Vagina (tissue), 2 donors: ENCODE measurements at regions not wholly inside any gene's neighbourhood (a gene's known extent, or its start where the extent isn't known, plus 50 kb on each side); places are given as distances from the start of the nearest gene placed in this dataset.

Source experiments
- POLR2A ChIP-seq, 2 donors: fragments of 450-650 bp; IDR thresholded peaks; one replicate each; pipeline ENCODE4 v1.6.1; 2017; ENCODE audit warnings: antibody characterized with exemption in 2 of 2, mild to moderate bottlenecking in 2 of 2, moderate library complexity in 2 of 2
- POLR2AphosphoS5 ChIP-seq, 2 donors: sonication (generic); formaldehyde crosslinking; IDR thresholded peaks; one replicate each; pipeline ENCODE4 v1.9.0; 2017; ENCODE audit warnings: antibody characterized with exemption in 2 of 2, mild to moderate bottlenecking in 2 of 2, low read depth in 1 of 2; ENCODE audit not compliant: insufficient read depth in 1 of 2
- TF ChIP-seq, protein P1 (sequence below), 3 experiments: fragments of 450-650 bp in 2 of 3; fragments of 200-600 bp in 1 of 3; sonication (generic) in 1 of 3; IDR thresholded peaks; one replicate each; pipeline ENCODE4 v1.5.1; 2017 to 2019; ENCODE audit warnings: antibody characterized with exemption in 3 of 3, mild to moderate bottlenecking in 2 of 3, moderate library complexity in 2 of 3

DNA sequence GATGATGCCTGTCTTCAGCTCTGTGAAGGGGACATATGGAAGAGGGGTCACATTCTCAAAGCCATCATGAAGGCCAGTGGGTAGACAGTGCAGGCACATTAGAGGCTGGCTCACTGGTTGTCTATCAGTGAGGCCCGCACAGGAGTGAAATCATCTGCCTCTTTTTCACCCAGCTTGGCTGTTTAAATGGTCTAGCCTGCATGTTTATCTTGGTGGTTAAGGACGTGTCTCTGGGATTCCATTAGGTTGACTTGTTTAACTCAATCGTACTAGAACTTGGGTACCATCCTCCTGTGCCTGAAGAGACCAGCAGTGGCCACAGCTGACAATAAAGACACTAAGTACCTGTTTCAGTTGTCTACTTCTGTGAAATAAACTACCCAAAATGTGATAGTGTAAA, 219.3 kb downstream of the PLPP3 start:
- TF ChIP-seq, protein P1, sequence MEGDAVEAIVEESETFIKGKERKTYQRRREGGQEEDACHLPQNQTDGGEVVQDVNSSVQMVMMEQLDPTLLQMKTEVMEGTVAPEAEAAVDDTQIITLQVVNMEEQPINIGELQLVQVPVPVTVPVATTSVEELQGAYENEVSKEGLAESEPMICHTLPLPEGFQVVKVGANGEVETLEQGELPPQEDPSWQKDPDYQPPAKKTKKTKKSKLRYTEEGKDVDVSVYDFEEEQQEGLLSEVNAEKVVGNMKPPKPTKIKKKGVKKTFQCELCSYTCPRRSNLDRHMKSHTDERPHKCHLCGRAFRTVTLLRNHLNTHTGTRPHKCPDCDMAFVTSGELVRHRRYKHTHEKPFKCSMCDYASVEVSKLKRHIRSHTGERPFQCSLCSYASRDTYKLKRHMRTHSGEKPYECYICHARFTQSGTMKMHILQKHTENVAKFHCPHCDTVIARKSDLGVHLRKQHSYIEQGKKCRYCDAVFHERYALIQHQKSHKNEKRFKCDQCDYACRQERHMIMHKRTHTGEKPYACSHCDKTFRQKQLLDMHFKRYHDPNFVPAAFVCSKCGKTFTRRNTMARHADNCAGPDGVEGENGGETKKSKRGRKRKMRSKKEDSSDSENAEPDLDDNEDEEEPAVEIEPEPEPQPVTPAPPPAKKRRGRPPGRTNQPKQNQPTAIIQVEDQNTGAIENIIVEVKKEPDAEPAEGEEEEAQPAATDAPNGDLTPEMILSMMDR (IDR thresholded peaks at IDR 0.05): no peak
- TF ChIP-seq POLR2A (IDR thresholded peaks at IDR 0.05) (no peak), POLR2AphosphoS5 (IDR thresholded peaks at IDR 0.05; ENCODE audit: insufficient read depth in 1 of 2, low read depth in 1 of 2) (no peak)
